GM19043 (cell line): ENCODE measurements at regions not wholly inside any gene's neighbourhood (a gene's known extent, or its start where the extent isn't known, plus 50 kb on each side); places are given as distances from the start of the nearest gene placed in this dataset.
"Not testable (repeated sequence)": the region's sequence is repeated elsewhere in the genome, so short reads cannot be mapped to it uniquely, and the experiment has no call there.

Source experiments
- ATAC-seq: cut with Tn5 transposase; IDR thresholded peaks from one replicate; pipeline ENCODE4 v1.9.1; 2021; ENCODE audit warnings: low read depth; ENCODE audit not compliant: unreplicated experiment

GRCh38 chr10:8638088-8638672 is 583.7 kb downstream of the GATA3 start:
- no peak for ATAC-seq

GRCh38 chr10:8639486-8640185 is 585.1 kb downstream of the GATA3 start:
- ATAC-seq = no peak

- no peak for ATAC-seq
Observed at GRCh38 chr10:8640301-8640700, 585.8 kb downstream of the GATA3 start.

GRCh38 chr10:8640878-8641277 is 586.4 kb downstream of the GATA3 start:
- no peak for ATAC-seq

GRCh38 chr10:8656261-8656660 is 601.8 kb downstream of the GATA3 start:
- ATAC-seq = no peak

- ATAC-seq = no peak
Observed at GRCh38 chr10:8659982-8660381, 605.5 kb downstream of the GATA3 start.

- ATAC-seq = no peak
Observed at GRCh38 chr10:8661886-8662285, 607.4 kb downstream of the GATA3 start.

- ATAC-seq = no peak
Observed at GRCh38 chr10:8663131-8663530, 608.6 kb downstream of the GATA3 start.

GRCh38 chr10:8665322-8665721 is 610.8 kb downstream of the GATA3 start:
- no peak for ATAC-seq

- ATAC-seq = no peak
Observed at GRCh38 chr10:8670461-8670860, 616.0 kb downstream of the GATA3 start.

GRCh38 chr10:8674230-8674629 is 619.7 kb downstream of the GATA3 start:
- no peak for ATAC-seq

GRCh38 chr10:8677642-8678041 is 623.2 kb downstream of the GATA3 start:
- no peak for ATAC-seq

- not testable (repeated sequence) for ATAC-seq
Observed at GRCh38 chr10:8684916-8685315, 630.4 kb downstream of the GATA3 start.

GRCh38 chr10:8688881-8689280 is 634.4 kb downstream of the GATA3 start:
- no peak for ATAC-seq

GRCh38 chr10:8691498-8692017 is 637.1 kb downstream of the GATA3 start:
- ATAC-seq = no peak

GRCh38 chr10:8693635-8694034 is 639.1 kb downstream of the GATA3 start:
- ATAC-seq = not testable (repeated sequence)

- no peak for ATAC-seq
Observed at GRCh38 chr10:8696746-8697145, 642.3 kb downstream of the GATA3 start.

GRCh38 chr10:8700689-8701088 is 646.2 kb downstream of the GATA3 start:
- ATAC-seq = no peak

- no peak for ATAC-seq
Observed at GRCh38 chr10:8702181-8702580, 647.7 kb downstream of the GATA3 start.

GRCh38 chr10:8705415-8705814 is 650.9 kb downstream of the GATA3 start:
- no peak for ATAC-seq

- no peak for ATAC-seq
Observed at GRCh38 chr10:8712656-8713055, 658.2 kb downstream of the GATA3 start.

- ATAC-seq = no peak
Observed at GRCh38 chr10:8719971-8720370, 665.5 kb downstream of the GATA3 start.
